DMS53 treated with DMSO at 0.1 percent for 48 hours (cell line): ENCODE measurements at regions not wholly inside any gene's neighbourhood (a gene's known extent, or its start where the extent isn't known, plus 50 kb on each side); places are given as distances from the start of the nearest gene placed in this dataset.

Experiments used
- DNase-seq: peaks from one replicate; lab custom pipeline; 2025; ENCODE audit not compliant: unreplicated experiment; lab: John Stamatoyannopoulos, UW

GRCh38 chr9:90259311-90260246 lies 383.0 kb downstream of the DIRAS2 start:
- no peak for DNase-seq

- no peak for DNase-seq
Measured at GRCh38 chr9:90261698-90262097, 380.9 kb downstream of the DIRAS2 start.

- no peak for DNase-seq
Measured at GRCh38 chr9:90268613-90269012, 374.0 kb downstream of the DIRAS2 start.

- no peak for DNase-seq
Measured at GRCh38 chr9:90271707-90272106, 370.9 kb downstream of the DIRAS2 start.

- no peak for DNase-seq
Measured at GRCh38 chr9:90274725-90275124, 367.9 kb downstream of the DIRAS2 start.

- no peak for DNase-seq
Measured at GRCh38 chr9:90285946-90286345, 356.7 kb downstream of the DIRAS2 start.

GRCh38 chr9:90287567-90288274 lies 354.9 kb downstream of the DIRAS2 start:
- no peak for DNase-seq

- no peak for DNase-seq
Measured at GRCh38 chr9:90288275-90288639, 354.4 kb downstream of the DIRAS2 start.

- no peak for DNase-seq
Measured at GRCh38 chr9:90290716-90291485, 351.7 kb downstream of the DIRAS2 start.

- no peak for DNase-seq
Measured at GRCh38 chr9:90296539-90296938, 346.1 kb downstream of the DIRAS2 start.

- DNase-seq, result no peak
Measured at GRCh38 chr9:90299968-90300367, 342.7 kb downstream of the DIRAS2 start.

- no peak for DNase-seq
Measured at GRCh38 chr9:90300611-90301276, 341.9 kb downstream of the DIRAS2 start.

GRCh38 chr9:90301277-90301653 lies 341.4 kb downstream of the DIRAS2 start:
- DNase-seq, result peak; percentile 29

GRCh38 chr9:90303655-90304054 lies 339.0 kb downstream of the DIRAS2 start:
- no peak for DNase-seq

- no peak for DNase-seq
Measured at GRCh38 chr9:90306158-90306557, 336.5 kb downstream of the DIRAS2 start.

GRCh38 chr9:90307167-90307833 lies 335.3 kb downstream of the DIRAS2 start:
- DNase-seq, result no peak

GRCh38 chr9:90307891-90308290 lies 334.7 kb downstream of the DIRAS2 start:
- DNase-seq, result no peak

- no peak for DNase-seq
Measured at GRCh38 chr9:90308691-90309090, 333.9 kb downstream of the DIRAS2 start.

- no peak for DNase-seq
Measured at GRCh38 chr9:90309809-90310520, 332.7 kb downstream of the DIRAS2 start.

GRCh38 chr9:90310521-90310876 lies 332.1 kb downstream of the DIRAS2 start:
- DNase-seq, result no peak
